Fibroblast of the conjunctiva (primary cell): ENCODE measurements at regions not wholly inside any gene's neighbourhood (a gene's known extent, or its start where the extent isn't known, plus 50 kb on each side); places are given as distances from the start of the nearest gene placed in this dataset.

Experiments used
- DNase-seq: peaks from one replicate; pipeline ENCODE4 v3.0.0-alpha.2; 2010; ENCODE audit warnings: low read depth

- DNase-seq = no peak
Measured at GRCh38 chr2:146226077-146226476, 1618.8 kb upstream of the ACVR2A start.

DNA sequence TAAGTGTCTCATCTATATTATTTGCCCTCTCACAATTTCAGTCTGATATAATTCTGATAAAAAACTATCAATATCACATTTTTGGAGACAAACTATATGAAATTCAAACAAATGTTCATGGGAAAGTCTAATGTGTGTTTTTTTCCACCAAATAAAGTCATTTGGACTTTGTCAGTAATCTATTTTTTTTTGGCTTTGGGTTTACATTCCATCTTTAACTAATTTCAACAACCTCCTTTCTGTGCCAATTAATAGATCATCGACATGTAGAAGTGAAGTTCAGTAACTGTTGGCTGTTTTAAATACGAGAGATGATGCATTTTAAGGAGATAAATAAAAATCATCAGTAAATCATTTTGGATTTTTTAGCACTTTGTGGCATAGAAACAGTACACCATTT is 1623.0 kb upstream of the ACVR2A start:
- no peak for DNase-seq

- no peak for DNase-seq
Measured at GRCh38 chr2:146220957-146221356, 1623.9 kb upstream of the ACVR2A start.

GRCh38 chr2:146214394-146214929 is 1630.4 kb upstream of the ACVR2A start:
- DNase-seq = no peak

GRCh38 chr2:146213674-146214073 is 1631.2 kb upstream of the ACVR2A start:
- no peak for DNase-seq

DNA sequence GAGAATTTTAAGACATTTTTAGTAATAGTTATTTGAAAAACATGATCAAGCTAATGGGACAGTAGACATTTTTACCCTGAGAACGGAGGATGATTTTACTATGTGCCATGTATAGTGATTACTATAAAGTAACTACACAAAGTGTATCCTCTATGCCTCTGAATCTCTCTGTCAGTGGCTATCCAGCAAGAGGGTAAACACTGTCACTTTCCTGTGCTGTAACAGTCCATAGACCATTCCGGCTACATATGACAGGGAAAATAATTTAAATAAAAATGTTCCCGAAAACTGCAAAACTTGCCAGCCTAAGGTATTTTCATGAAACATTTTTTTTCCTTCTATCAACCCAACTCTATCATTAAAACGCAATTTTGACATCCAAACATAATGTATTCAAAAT is 1632.2 kb upstream of the ACVR2A start:
- no peak for DNase-seq

DNA sequence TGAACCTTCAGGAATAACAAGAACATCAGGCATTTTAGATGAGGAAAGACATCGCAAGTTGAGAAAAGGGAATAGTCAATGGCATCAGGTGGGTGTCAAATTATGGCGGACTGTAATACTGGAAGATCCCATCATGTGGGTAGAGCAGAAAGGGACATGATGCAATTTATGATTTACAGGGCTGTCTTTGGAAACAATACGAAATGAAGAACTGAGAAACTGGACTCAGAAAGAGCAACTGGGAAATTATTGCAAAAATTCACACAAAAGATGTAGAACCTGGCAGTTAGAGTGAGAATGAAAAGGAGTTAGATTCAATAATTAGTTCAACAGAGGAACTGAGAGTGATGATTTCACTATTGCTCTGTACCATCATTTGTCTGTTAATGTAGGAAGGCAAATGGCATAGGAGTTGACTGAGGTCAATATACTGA is 1635.0 kb upstream of the ACVR2A start:
- no peak for DNase-seq

- DNase-seq = no peak
Measured at GRCh38 chr2:146207901-146208300, 1636.9 kb upstream of the ACVR2A start.

DNA sequence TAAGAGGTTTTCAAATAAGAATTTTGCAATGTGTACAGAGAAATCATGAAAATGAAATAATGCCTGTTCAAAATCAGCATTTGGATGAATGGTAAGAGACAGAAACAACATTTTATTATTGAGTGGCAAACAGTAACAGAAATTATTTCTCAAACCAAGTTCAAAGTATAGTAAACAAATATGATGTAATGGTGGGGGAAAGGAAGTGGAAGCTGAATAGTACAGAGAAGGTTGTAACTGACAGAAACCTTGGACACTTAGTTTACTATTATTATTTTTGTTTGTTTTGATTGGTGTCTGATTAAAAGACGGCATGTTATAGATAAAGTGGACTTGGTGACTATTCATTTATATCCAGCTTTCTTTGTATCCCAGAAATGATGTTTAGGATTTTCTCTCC is 1637.4 kb upstream of the ACVR2A start:
- no peak for DNase-seq

GRCh38 chr2:146203064-146203624 is 1641.7 kb upstream of the ACVR2A start:
- no peak for DNase-seq

GRCh38 chr2:146193619-146194018 is 1651.2 kb upstream of the ACVR2A start:
- DNase-seq = no peak

DNA sequence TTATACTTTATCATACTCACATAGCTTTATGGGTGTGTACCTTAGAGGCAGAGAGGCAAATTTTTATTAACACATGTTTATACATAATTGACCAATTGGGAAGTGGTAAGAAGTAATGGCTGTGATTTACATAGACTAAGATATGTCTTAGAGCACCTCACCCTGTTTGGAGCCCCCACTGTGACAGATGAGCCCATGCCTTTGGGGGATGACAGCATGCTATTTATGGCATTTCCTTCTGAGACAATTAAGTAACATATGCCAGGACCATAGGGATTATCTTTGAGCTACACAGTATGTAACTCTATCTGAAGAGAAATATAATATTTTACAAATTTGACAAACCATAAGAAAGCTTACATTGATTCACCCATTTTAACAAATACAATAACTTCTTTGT is 1655.3 kb upstream of the ACVR2A start:
- DNase-seq = no peak

DNA sequence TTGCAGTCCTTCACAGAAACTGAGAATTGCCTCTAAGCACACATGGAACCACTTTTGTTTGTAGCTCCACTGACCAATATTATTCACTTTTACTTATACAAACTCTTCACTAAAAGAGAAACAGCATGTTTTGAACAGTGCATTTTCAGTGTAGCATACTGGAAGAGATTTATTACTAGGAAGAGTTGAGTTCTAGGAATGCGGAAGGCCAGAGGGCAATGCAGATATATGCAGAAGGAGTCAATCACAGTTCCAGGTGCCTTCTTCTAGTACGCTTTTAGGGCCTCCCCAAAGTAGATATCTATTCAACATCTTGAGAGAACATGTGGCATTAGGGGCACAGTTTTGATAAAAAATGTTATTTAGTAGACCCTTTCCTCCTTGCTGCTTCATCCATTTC is 1654.0 kb upstream of the ZEB2 start:
- no peak for DNase-seq

GRCh38 chr2:146161256-146161882 is 1641.5 kb upstream of the ZEB2 start:
- no peak for DNase-seq

DNA sequence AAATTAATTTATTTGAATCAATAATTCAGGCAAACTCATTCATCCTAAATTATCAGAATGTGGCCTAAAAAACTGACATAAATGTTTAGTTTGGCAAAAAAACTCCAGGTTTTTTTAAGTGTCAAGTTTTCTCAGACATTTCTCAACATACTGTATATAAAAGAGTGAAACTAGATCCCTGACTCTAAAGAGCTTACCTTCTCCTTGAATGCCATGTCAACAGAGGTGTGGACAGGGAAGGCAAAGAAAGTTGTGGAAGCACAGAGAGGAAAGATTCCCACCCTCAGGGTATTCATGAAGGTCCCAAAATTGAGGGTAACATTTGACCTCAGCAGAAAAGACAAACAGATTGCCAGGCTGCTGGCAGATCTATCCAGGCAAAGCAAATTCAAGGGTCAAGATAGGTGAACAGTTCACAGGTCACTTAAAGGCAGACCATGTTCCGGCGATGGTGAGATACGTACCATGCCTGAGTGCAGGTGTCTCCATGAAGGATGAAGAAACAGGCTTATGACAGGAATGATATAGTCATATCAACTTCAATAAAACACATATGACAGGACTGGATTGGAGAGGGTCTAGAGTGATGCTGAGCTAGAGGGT is 1638.3 kb upstream of the ZEB2 start:
- DNase-seq = no peak

- no peak for DNase-seq
Measured at GRCh38 chr2:146147448-146148012, 1627.6 kb upstream of the ZEB2 start.

GRCh38 chr2:146143971-146144370 is 1624.1 kb upstream of the ZEB2 start:
- DNase-seq = no peak

- no peak for DNase-seq
Measured at GRCh38 chr2:146138820-146139219, 1618.9 kb upstream of the ZEB2 start.

DNA sequence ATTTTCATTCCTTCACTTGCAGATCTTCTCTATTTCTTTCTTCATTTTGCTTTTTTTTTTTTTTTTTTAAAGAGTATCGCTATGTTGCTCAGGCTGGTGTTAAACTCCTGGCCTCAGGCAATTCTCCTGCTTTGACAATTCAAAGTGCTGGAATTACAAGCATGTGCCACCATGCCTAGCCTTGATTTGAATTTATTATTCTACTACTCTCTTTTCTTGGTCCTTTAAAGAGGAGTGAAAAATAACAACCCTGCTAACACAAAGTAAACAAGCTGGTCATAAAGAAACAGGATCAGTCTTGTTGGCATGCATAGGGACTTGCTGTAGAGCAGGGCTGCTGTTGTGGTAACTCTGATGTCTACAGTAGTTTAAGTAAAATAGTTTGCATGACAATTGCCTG is 1615.3 kb upstream of the ZEB2 start:
- DNase-seq = no peak

- DNase-seq = no peak
Measured at GRCh38 chr2:146131785-146132184, 1611.9 kb upstream of the ZEB2 start.

GRCh38 chr2:146131048-146131447 is 1611.1 kb upstream of the ZEB2 start:
- no peak for DNase-seq

DNA sequence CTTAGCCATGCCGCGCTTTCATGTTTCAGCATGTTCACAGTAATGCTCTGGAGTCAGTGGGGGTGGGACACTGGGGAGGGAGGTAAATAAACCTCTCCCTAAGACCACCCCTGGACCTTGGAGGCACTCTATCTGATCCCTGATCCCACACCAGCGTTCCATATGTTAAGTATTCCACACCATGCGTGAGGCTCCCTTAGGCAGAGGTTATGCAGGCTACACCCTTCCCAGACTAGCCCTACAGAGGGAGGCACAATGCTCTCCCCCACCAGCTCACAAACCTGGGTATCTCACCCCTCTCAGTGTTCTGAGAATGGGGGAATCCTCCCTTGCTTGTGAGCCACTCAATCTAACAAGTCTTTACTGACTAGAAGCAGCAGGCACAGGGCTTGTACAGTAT is 1610.4 kb upstream of the ZEB2 start:
- DNase-seq = no peak

- no peak for DNase-seq
Measured at GRCh38 chr2:146129231-146129630, 1609.3 kb upstream of the ZEB2 start.
